ENCODE measurements at regions not wholly inside any gene's neighbourhood (a gene's known extent, or its start where the extent isn't known, plus 50 kb on each side); places are given as distances from the start of the nearest gene placed in this dataset.

DNA sequence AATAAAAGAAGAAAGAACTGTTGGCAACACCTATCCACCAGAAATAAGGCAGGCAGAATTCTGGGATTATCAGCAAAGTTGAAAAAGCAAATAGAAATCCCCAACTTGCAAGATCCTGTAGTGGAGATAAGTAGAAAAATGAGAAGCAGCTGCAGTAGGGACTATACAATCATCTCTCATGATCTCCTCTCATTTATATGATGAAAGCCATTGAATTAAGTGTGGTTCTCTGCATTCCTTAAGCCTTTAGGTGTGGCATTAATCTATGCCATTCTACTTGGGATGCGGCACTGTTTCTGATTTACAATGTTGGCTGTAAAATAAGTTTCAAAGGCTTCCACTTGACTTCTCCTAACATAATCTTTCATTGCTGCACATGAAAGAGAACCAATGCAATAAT lies 869.8 kb downstream of the TRAM1L1 start:
- H3K27ac ChIP-seq (ENCODE audit: insufficient read depth, low read length) = no peak overlapping the region
- in situ Hi-C loops (cut with MboI; ENCODE audit: low sequenced_read_pairs) = no loop called here
- DNase-seq (no peak), ATAC-seq (ENCODE audit: low read depth) (no peak)
- no peaks in the 10 kb centered on the region for H3K9me3 ChIP-seq (ENCODE audit: control insufficient read depth, insufficient read depth, low read length)
- no peaks in the 10 kb centered on the region for H4K20me1 ChIP-seq (ENCODE audit: insufficient read depth, low read length)
- H3K4me1 ChIP-seq (ENCODE audit: control insufficient read depth, insufficient read depth, low read length) = no peaks in the 10 kb centered on the region
- no peak overlapping the region for H4K91ac ChIP-seq (ENCODE audit: insufficient read depth, low read depth, low read length)
- no peak overlapping the region for H3K4me3 ChIP-seq (ENCODE audit: insufficient read depth, low read depth, low read length)
- no peak overlapping the region for H3K23ac ChIP-seq (ENCODE audit: low read depth, low read length)
- no peak overlapping the region for H3K56ac ChIP-seq (ENCODE audit: extremely low read depth, insufficient read depth, low read length)
- H2BK5ac ChIP-seq (ENCODE audit: low read depth, low read length, poor library complexity, severe bottlenecking) = no peak overlapping the region
- no peak overlapping the region for H4K8ac ChIP-seq (ENCODE audit: low read depth in 2 of 2, low read length in 2 of 2)
- intact Hi-C loops (cut with micrococcal nuclease) = no loop called here
- H3K4me2 ChIP-seq (ENCODE audit: low read depth, low read length) = no peak overlapping the region
- H2AK5ac ChIP-seq (ENCODE audit: low read depth, low read length) = no peak overlapping the region
- H3K79me1 ChIP-seq (ENCODE audit: low read depth in 1 of 2, low read length in 2 of 2) = no peaks in the 10 kb centered on the region
- ChIA-PET POLR2A (ENCODE audit: unreplicated experiment) (no interaction called here), CTCF (no interaction called here)
- no peaks in the 10 kb centered on the region for H3K9me1 ChIP-seq (ENCODE audit: insufficient read depth, low read length)
- H4K5ac ChIP-seq (ENCODE audit: low read depth, low read length) = no peak overlapping the region
- dilution Hi-C loops (cut with HindIII; ENCODE audit: low sequenced_read_pairs, unreplicated experiment) = no loop called here
- no peak overlapping the region for H3K14ac ChIP-seq (replicated peaks; ENCODE audit: low read depth, low read length)
- no CpG with 5 or more reads among the region's 1 CpG for WGBS, 2 experiments (ENCODE audit: extremely low coverage in 2 of 2, insufficient read length in 1 of 2)
- H2BK120ac ChIP-seq (ENCODE audit: low read depth, low read length) = no peak overlapping the region
- H3K4ac ChIP-seq (ENCODE audit: low read depth, low read length) = no peak overlapping the region
- no peak overlapping the region for H2BK15ac ChIP-seq (ENCODE audit: low read depth, low read length)
- H3K9ac ChIP-seq (ENCODE audit: low read depth, low read length) = no peak overlapping the region
- no peak overlapping the region for H2AFZ ChIP-seq (replicated peaks; ENCODE audit: low read length, poor library complexity)
- H3K27me3 ChIP-seq (ENCODE audit: control insufficient read depth, insufficient read depth, low read length) = no peaks in the 10 kb centered on the region
- TF ChIP-seq USF2 (IDR thresholded peaks at IDR 0.05; ENCODE audit: low read depth, low read length) (no peak), RCOR1 (IDR thresholded peaks at IDR 0.05; ENCODE audit: insufficient replicate concordance, low read length) (no peak), MAFK (IDR thresholded peaks at IDR 0.05; ENCODE audit: low read depth, low read length) (no peak), ELK1 (IDR thresholded peaks at IDR 0.05; ENCODE audit: borderline replicate concordance, low read depth, low read length) (no peak), CTCF (conservative IDR thresholded peaks at IDR 0.05; ENCODE audit: low read depth, low read length) (no peak), CHD1 (IDR thresholded peaks at IDR 0.05; ENCODE audit: low read depth, low read length) (no peak), RAD21 (IDR thresholded peaks at IDR 0.05; ENCODE audit: low read length) (no peak), MXI1 (IDR thresholded peaks at IDR 0.05; ENCODE audit: borderline replicate concordance, low read depth, low read length) (no peak), BHLHE40 (IDR thresholded peaks at IDR 0.05; ENCODE audit: low read depth, low read length) (no peak), RFX5 (IDR thresholded peaks at IDR 0.05; ENCODE audit: low read depth, low read length) (no peak), FOS (IDR thresholded peaks at IDR 0.05; ENCODE audit: low read depth, low read length) (no peak), MAZ (IDR thresholded peaks at IDR 0.05; ENCODE audit: borderline replicate concordance, low read depth, low read length) (no peak), SMC3 (IDR thresholded peaks at IDR 0.05; ENCODE audit: low read depth, low read length) (no peak), NFE2L2 (IDR thresholded peaks at IDR 0.05; ENCODE audit: low read depth, low read length) (no peak), POLR2A (IDR thresholded peaks at IDR 0.05; ENCODE audit: low read depth, low read length) (no peak)
- H2BK20ac ChIP-seq (ENCODE audit: low read depth, low read length) = no peak overlapping the region
- no peaks in the 10 kb centered on the region for H3K36me3 ChIP-seq (ENCODE audit: control insufficient read depth, insufficient read depth, low read length)
- BruUV-seq (replicated peaks) = no TSS peak
- no peak overlapping the region for H2AK9ac ChIP-seq (replicated peaks; ENCODE audit: low read depth, low read length, poor library complexity)
- H3K18ac ChIP-seq (ENCODE audit: low read depth, low read length) = no peak overlapping the region

Measured in IMR-90 (cell line).